ENCODE measurements at regions not wholly inside any gene's neighbourhood (a gene's known extent, or its start where the extent isn't known, plus 50 kb on each side); places are given as distances from the start of the nearest gene placed in this dataset.

DNA sequence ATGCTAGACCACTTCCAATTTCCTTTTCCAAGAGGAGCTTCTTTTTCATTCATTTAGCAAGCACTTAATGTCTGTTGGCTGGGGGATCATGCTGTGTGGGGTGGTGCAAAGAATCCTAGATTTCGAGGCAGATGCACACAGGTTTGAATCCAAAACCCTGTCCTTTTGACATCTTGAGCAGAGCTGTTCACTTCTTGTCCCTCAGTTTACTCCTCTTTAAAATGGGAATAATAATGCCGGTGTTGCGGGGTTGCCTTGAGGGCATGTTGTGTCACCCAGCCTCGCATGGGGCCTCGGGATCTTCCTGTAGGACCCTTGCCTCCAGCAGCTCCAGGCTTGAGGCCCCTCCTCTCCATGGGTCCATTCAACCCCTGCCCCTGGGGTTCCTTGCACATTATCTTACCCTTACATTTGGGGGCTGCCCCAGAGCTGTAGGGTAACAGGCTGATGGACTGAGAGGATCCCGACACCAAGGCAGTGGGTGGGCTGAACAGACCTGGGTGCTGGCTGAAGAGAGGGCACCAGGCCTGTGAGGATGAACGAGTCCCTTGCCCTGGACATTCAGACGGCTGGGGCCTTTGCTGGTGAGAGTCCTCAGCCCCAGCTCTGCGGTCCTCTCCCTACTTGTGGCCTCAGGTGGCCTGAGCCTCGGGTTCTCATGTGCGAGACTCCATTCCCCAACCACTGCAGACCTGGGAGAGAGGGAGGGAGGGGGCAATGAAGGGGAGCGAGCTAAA lies 145.8 kb downstream of the BARX1 start:
- Histone ChIP-seq H3K27ac (ENCODE audit: insufficient read depth, low read length) (no peak overlapping the region), H3K27me3 (ENCODE audit: control insufficient read depth, insufficient read depth, low read length) (no peaks in the 10 kb centered on the region), H2AFZ (ENCODE audit: low read length) (no peak overlapping the region), H3K4me1 (ENCODE audit: control insufficient read depth, extremely low read depth, insufficient read depth, low read length) (no peaks in the 10 kb centered on the region), H3K4me3 (replicated peaks in 1 of 4; ENCODE audit: control extremely low read depth in 1 of 4, insufficient read depth in 1 of 4, low read depth in 3 of 4, low read length in 4 of 4) (no peak overlapping the region), H3K79me2 (ENCODE audit: control insufficient read depth, insufficient read depth, low read length) (no peaks in the 10 kb centered on the region), H3K9ac (ENCODE audit: insufficient read depth, low read length) (no peak overlapping the region), H3K36me3 (ENCODE audit: control insufficient read depth, insufficient read depth, low read length) (no peaks in the 10 kb centered on the region), H3K9me3 (ENCODE audit: control insufficient read depth, insufficient read depth, low read depth, low read length) (no peaks in the 10 kb centered on the region), H4K20me1 (ENCODE audit: control insufficient read depth, extremely low read depth, insufficient read depth, low read length) (no peaks in the 10 kb centered on the region), H3K4me2 (ENCODE audit: extremely low read depth, insufficient read depth, low read length) (no peak overlapping the region)
- DNase-seq (ENCODE audit: low read depth in 2 of 2), result no peak
- TF ChIP-seq, protein P1, sequence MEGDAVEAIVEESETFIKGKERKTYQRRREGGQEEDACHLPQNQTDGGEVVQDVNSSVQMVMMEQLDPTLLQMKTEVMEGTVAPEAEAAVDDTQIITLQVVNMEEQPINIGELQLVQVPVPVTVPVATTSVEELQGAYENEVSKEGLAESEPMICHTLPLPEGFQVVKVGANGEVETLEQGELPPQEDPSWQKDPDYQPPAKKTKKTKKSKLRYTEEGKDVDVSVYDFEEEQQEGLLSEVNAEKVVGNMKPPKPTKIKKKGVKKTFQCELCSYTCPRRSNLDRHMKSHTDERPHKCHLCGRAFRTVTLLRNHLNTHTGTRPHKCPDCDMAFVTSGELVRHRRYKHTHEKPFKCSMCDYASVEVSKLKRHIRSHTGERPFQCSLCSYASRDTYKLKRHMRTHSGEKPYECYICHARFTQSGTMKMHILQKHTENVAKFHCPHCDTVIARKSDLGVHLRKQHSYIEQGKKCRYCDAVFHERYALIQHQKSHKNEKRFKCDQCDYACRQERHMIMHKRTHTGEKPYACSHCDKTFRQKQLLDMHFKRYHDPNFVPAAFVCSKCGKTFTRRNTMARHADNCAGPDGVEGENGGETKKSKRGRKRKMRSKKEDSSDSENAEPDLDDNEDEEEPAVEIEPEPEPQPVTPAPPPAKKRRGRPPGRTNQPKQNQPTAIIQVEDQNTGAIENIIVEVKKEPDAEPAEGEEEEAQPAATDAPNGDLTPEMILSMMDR (conservative IDR thresholded peaks at IDR 0.05 in 1 of 2, IDR thresholded peaks at IDR 0.05 in 1 of 2; ENCODE audit: low read depth in 1 of 2, low read length in 2 of 2), result no peak
- TF ChIP-seq EZH2 (IDR thresholded peaks at IDR 0.05; ENCODE audit: low read length, missing control alignments), result no peak

DNA sequence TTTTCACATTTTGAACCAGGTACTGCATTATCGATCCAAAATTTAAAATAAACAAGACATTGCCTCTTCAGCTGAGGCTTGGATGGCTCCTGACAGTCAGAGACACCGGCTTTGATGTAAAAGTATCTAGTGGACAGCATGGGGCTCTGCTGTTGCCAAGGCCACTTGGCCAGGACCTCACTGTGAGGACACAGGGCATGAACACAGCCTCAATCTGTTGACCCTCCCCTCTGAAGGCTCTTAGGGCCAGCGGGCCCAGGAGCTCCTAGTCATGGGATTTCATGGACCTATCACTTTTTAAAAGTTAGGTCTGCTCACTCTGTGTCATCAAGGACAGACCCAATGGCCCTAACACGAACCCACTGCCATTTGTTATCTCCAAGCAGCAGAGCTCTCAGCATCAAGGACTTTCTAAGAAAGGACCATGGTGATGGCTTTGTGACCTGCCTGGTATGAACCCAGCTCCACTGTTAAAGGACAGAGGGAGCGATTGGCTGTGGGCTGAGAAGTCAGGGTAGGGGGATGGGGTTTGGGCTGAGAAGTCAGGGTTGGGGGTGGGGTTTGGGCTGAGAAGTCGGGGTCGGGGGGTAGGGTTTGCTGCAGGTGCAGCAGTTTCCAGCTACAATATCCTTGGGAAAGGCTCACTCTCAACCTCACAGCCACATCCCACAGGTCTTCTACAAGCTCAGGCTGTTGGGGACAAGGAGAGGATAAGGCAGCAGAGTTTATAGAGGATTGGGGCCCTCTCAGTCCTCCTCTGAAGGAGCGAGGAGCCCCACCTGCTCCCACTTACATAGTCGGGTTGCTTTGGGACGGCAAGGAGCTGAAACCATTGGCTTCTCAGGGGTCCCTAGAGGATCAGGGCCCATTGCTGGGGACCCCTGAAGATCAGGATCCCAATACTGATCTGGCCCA lies 146.8 kb downstream of the BARX1 start:
- H3K9me3 ChIP-seq (ENCODE audit: control insufficient read depth, insufficient read depth, low read depth, low read length), result no peaks in the 10 kb centered on the region
- H2AFZ ChIP-seq (ENCODE audit: low read length), result no peak overlapping the region
- H3K36me3 ChIP-seq (ENCODE audit: control insufficient read depth, insufficient read depth, low read length), result no peaks in the 10 kb centered on the region
- DNase-seq (ENCODE audit: low read depth in 2 of 2), result no peak
- H3K4me3 ChIP-seq (replicated peaks in 1 of 4; ENCODE audit: control extremely low read depth in 1 of 4, insufficient read depth in 1 of 4, low read depth in 3 of 4, low read length in 4 of 4), result no peak overlapping the region
- H4K20me1 ChIP-seq (ENCODE audit: control insufficient read depth, extremely low read depth, insufficient read depth, low read length), result no peaks in the 10 kb centered on the region
- TF ChIP-seq, protein P1 (conservative IDR thresholded peaks at IDR 0.05 in 1 of 2, IDR thresholded peaks at IDR 0.05 in 1 of 2; ENCODE audit: low read depth in 1 of 2, low read length in 2 of 2), result no peak
- no peak for TF ChIP-seq EZH2 (IDR thresholded peaks at IDR 0.05; ENCODE audit: low read length, missing control alignments)
- H3K27ac ChIP-seq (ENCODE audit: insufficient read depth, low read length), result no peak overlapping the region
- no peaks in the 10 kb centered on the region for H3K4me1 ChIP-seq (ENCODE audit: control insufficient read depth, extremely low read depth, insufficient read depth, low read length)
- H3K27me3 ChIP-seq (ENCODE audit: control insufficient read depth, insufficient read depth, low read length), result no peaks in the 10 kb centered on the region
- no peak overlapping the region for H3K9ac ChIP-seq (ENCODE audit: insufficient read depth, low read length)
- H3K4me2 ChIP-seq (ENCODE audit: extremely low read depth, insufficient read depth, low read length), result no peak overlapping the region
- H3K79me2 ChIP-seq (ENCODE audit: control insufficient read depth, insufficient read depth, low read length), result no peaks in the 10 kb centered on the region
